GM19239 (cell line): ENCODE measurements at regions not wholly inside any gene's neighbourhood (a gene's known extent, or its start where the extent isn't known, plus 50 kb on each side); places are given as distances from the start of the nearest gene placed in this dataset.
"Not testable (repeated sequence)": the region's sequence is repeated elsewhere in the genome, so short reads cannot be mapped to it uniquely, and the experiment has no call there.

Experiments
- DNase-seq: peaks from one replicate; pipeline ENCODE4 v3.0.0; 2011; ENCODE audit warnings: low spot score; ENCODE audit not compliant: insufficient read length
- FAIRE-seq: peaks from 2 replicates; lab custom pipeline; 2011; peaks lifted over from hg19 to GRCh38; lab: Jason Lieb, UNC

DNA sequence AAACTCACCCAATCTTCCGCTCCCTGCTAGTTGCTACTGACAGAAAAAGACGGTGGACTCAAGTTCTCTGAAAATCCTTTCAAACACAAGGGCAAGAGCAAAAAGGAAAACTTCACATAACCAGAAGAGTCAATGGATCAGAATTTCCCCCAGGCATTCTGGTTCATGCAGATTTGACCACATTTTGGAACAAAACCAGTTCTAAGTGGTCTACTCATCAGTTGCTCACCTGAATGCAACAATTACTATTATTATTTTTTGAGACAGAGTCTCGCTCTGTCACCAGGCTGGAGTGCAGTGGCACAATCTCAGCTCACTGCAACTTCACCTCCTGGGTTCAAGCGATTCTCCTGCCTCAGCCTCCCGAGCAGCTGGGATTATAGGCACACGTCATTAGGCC is 80.9 kb upstream of the XYLT1 start:
- not testable (repeated sequence) for DNase-seq, FAIRE-seq

DNA sequence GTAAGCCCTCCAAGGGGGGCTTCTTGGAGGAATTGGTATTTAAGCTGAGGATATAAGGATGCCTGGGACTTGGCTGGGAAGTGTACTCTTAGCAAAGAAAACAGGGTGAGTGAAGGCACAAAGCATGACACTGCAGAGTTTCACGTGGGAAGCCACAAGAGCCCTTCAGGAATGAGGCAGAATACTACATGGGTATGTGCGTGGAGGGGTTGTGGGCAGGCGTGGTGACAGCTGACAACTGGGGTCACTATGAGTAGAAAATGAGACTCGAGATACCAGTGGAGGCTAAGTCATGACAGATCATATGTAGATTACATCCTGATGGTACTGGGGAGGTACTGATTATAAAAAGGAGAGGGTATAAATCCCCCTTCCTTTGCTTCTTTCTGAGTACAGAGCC is 78.1 kb upstream of the XYLT1 start:
- FAIRE-seq (no peak), DNase-seq (no peak)

DNA sequence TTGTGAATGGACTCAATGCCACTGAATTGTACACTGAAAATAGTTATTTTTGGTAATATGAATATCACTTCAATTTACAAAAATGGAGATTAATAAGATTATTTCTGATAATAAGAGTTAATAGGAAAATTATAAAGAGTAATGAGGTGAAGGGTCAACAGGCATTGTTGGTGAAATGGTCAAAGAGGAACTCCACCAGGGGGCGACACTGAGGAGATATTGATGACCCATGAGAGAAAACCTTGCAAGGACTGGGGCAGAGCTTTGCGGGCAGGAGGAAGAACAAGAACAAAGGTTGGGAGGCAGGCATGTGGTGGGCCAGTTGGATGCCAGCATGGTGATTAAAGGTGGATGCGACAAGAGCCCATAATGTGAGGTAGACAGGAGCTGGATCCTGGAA is 74.0 kb upstream of the XYLT1 start:
- no peak for FAIRE-seq
- DNase-seq: no peak

DNA sequence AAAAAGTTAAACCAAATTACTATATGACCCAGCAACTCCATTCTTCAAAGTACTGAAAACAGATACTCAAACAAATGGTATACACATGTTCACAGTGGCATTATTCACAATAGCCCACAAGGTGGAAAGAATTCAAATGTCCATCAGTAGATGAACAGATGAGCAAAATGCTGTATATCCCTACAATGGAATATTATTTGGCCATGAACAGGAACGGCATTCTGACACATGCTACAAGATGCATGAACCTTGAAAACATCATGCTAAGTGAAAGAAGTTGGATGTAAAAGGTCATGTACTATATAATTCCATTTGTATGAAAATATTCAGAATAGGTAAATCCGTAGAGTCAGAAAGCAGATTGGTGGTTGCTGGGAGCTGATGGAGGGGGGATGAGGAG is 73.5 kb upstream of the XYLT1 start:
- DNase-seq (no peak), FAIRE-seq (no peak)

DNA sequence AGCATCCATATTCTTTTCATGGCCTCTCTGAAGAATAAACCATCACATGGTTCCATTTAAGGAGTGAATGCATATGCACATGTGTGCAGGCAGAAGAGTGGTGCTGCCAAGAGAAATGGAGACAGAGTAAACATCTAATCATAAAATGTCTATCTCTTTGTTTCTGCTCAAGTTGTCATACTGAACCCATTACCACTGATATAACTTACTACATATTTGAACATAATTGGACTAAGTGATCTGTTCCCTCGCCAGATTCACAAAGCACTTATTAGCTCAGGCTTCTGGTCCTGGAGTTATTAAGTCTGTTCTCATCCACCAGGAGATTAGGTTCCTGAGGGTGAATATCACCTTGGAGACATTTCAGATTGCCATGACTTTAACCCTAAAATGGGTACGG is 72.3 kb upstream of the XYLT1 start:
- FAIRE-seq (no peak), DNase-seq (no peak)

DNA sequence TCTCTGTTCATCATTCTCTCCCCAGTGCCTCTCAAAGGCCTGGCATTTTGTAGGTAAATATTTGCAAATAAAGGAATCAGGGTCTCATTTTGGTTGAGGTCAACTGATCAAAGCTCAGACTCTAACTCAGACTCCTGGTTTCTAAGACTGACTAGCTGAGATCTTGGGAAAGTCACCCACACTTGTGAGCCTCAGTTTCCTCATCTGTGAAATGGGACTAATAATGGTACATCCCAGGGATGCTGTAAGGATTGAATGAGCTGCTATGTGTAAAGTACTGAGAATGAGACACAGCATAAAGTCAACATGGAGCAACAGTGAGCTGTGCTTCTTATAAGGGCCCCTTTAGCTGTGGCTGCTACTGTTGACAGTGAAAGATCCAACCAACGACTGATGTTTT is 70.6 kb upstream of the XYLT1 start:
- FAIRE-seq (no peak), DNase-seq (no peak)

DNA sequence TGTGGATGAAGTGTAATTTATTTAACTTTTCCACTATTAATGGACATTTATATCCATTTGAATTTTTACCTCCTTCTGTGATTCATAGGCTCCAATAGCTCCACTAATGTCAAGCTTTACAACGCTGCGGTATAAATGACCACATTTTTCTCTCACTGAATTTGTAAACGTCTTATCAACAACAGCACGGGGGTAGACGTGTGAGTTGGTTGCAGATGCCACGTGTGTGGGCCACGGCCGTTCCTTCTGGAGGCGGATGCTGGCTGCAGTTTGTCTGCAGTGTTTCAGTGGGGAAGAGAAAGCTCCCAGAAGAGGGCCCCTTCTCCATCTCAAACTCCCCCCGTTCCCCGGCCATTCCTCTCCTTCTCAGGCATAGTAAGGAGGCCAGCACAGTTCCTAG is 68.2 kb upstream of the XYLT1 start:
- FAIRE-seq: no peak
- no peak for DNase-seq

DNA sequence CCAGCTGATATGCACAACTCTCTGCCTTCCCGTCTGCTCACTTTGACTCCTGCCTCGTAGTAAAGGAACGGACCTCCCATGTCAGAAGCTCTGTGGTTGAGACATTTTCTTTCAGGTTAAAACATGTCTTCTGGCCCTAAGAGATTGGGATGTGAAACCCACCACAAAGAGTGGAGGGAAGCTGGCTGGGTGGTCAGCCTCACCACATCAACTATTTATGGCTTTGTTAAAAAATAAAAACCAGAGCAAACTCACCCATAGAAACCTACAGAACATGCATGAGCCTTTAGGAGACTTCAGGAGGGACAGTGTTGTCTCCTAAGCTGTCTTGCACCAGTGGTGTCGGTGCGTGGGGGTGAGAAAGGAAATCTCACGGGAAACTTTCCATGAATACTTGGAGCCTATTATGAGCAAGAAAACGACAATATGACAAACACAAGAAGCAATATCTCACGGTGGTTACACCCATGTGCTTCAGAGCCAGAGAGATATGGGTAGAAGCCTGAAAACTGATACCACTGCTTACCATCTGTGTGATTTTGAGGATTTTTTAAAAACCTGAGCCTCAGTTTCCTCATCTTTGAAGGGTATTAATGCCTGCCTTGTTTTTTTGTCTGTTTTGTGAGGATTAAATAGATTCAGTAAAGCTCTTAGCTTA is 61.7 kb upstream of the XYLT1 start:
- no peak for DNase-seq
- peak; percentile 92 for FAIRE-seq

DNA sequence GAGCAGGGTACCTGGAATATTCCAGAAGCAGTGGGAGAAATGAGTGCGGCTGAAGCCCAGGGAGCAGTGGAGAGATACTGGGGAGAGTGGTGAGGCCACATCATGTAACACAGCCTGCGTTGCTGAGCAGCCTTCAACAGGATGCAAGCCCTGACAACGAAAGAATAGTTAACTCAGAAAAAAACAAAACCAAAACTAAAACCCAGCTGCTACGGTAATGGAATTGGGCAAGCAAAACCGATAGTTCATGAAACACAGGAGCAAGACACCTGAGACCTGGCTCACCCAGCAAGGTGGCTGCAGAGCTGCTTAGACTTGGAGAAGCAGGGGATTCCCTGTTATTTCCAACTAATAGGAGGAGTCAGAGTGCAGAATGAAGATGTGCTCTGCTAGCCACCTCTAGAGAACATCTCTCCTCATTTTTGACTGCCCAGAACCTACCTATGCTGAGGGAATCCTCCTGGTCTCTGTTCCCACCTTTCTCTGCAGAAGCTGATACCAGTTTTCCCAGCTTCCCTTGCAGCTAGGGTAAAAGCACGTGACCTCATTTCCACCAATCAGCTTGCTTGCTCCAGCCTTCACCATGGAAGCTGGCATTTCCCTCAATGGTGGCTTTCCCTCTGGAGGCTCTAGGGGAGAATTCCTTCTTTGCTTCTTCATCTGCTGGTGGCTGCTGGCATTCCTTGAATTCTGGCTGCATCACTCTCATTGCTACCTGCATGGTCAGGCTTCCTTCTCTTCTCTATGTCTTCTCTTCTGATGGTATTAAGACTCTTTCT is 59.4 kb upstream of the XYLT1 start:
- FAIRE-seq: peak; percentile 94
- peak; percentile 52 for DNase-seq

DNA sequence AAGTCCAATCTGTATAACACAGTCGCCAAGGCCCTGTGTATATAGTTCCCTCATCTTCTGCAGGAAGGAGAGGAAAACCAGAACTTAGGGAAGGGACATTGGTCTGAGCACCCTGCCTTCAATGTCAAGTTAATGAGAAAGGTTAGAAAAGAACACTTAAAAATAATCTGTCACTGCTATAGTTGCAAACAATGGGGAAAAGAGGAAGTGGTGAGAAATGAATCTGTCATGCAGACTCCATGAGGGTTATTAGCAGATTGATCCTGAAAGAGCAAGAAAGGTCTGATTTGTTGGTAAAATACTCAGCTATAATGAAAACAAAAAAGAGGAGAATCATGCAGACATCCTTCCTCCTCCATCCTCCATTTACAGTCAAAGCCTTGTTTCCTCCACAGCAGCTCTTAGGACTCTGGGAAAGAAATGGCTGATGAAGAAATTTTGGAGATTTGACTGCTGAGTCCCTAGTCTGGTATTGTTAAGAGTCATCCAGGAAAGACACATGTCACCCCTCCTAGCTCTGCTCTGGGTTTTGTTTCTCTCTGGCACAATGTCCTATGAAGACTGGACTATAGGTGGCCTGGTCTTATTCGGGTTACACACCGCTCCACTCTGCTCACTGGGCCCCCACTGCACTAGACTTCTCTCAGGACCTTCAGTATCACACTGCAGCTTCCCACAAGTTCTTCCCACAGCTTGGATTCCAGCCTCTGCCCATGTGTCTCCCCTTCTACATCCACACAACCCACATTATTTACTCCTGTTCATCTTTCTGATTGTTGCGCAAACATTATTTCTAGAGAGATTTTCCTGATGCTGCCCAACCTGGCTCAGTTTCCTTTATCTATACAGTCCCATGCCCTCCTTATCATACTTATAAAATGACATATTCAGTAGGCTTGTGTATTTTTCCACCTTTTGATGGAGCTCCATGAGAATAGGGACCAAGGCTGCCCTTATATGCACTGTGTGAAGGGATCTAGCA is 56.5 kb upstream of the XYLT1 start:
- FAIRE-seq: peak; percentile 76
- DNase-seq: no peak

DNA sequence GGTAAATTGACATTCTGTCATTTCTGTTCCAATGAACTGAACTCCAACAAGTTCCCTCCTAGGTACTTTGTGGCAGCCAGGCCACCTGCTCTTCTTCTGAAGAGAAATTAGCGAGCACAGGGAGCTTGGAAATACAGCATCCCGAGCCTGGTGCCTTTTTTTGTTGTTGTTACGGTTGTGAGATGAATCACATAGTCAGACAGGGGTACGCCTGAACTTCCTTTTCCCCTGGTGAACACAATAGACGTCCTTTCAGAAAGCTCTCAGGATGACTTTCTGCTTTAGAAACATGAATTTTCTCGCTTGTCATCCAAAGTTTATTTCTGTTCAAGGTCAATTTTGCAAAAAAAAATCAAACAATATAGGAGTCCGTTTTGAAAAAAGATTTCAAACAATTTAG is 53.9 kb upstream of the XYLT1 start:
- no peak for DNase-seq
- FAIRE-seq: no peak

DNA sequence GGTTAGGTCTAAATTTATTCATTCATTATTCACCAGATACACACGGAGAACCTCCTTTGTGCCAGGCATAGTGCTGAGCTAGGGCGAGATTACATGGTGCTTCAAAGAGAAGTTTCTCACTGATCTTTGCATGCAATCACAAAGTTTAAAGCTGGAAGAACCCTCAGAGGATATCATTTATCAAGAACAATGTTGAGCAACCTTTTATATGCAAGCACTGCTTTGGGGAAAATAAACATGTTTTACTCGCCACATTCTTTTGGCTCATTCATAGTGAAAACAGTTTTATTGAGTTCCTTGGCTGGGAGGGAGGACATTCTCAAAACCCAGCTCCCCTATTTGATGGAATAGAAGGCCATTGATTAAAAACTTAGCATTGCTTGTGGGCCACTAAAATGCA is 49.8 kb upstream of the XYLT1 start:
- no peak for FAIRE-seq
- no peak for DNase-seq
